ENCODE measurements at regions not wholly inside any gene's neighbourhood (a gene's known extent, or its start where the extent isn't known, plus 50 kb on each side); places are given as distances from the start of the nearest gene placed in this dataset.

DNA sequence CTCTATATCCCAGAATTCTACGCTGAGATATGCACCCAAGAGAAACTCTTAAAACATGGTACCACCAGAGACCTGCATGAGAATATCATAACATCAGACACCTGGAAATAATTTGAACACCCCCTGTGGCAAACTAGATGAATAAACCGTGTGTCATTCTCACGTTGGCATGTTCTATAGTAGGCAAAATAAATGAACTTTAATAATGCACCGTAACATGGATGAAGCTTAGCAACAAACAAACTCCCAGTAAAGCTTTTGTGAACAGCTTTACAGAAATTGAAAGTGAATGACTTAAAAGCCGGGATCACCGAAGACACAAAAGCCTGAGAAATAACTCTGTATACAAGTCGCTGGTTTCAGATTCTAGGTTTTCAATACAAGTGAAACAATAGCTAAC, 1166.8 kb upstream of the CITED2 start:
- ATAC-seq (ENCODE audit: low FRiP score) (no peak), DNase-seq (ENCODE audit: low spot score) (no peak)
- TF ChIP-seq CTCF (IDR thresholded peaks at IDR 0.05), result no peak

GRCh38 chr6:140540743-140541142, 1166.3 kb upstream of the CITED2 start:
- no peak for DNase-seq (ENCODE audit: low spot score)
- no peak for ATAC-seq (ENCODE audit: low FRiP score)
- no peak for TF ChIP-seq CTCF (IDR thresholded peaks at IDR 0.05)

DNA sequence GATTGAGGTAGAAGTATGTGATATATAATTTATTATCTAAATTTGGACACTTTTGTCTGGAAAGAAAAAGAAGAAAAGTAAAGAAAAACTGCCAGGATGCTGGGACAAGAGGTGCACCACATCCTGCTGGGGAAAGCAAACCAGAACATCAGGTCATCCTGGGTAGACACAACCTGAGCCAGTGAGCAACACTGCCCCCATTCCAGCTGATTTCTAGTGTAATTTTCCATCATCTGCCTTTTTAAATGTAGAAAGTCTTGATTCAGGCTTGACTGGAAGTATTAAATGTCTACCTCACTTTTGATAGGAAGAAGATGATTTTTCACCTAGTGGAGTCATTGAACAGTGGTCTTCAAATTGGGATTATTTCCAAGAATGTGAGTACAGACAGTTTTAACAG, 1164.5 kb upstream of the CITED2 start:
- DNase-seq (ENCODE audit: low spot score) (no peak), ATAC-seq (ENCODE audit: low FRiP score) (no peak)
- TF ChIP-seq CTCF (IDR thresholded peaks at IDR 0.05), result no peak

DNA sequence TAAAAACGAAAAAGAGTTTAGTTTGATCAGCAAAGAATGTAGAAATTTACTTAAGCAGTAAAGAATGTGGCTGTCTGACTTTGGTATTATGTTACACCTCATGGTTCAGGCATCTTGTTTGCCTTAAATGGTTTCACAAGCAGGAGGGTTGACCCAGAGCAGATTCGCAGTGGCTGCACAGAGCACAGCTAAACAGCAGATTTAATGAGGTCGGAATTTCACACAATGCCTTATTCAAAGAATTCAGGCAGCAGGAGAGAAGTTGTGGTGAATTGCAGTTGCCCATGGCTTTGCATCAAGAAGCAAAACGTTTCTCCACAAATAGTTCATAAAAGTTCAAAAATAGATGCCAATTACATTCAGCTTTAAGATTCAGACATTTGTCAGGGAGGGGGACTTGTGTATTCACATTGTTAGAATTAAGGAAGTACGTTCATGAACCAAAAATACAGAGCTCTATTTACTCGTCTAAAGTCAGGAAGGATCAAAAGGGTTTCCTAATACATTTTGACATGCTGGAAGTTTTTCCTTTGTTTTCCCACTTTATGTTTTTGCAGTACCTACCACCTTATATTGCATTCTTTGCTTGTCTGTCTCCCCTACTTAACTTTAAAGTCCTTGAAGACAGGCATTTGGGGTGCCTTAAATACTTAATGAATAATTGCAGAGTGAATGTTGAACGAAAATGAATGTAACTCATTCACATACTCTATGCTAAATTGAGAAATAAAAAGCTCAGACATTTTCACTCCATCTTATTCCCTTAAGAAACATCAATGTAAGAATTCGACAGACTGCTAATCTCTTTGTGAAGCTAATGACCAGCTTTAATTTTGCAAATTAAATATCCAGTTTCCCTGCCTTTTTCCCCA, 1163.6 kb upstream of the CITED2 start:
- TF ChIP-seq CTCF (IDR thresholded peaks at IDR 0.05), result no peak
- ATAC-seq (ENCODE audit: low FRiP score), result peak; percentile 92
- no peak for DNase-seq (ENCODE audit: low spot score)

- TF ChIP-seq CTCF (IDR thresholded peaks at IDR 0.05), result no peak
- no peak for ATAC-seq (ENCODE audit: low FRiP score)
- DNase-seq (ENCODE audit: low spot score), result no peak
Measured at GRCh38 chr6:140537211-140537610, 1162.8 kb upstream of the CITED2 start.

DNA sequence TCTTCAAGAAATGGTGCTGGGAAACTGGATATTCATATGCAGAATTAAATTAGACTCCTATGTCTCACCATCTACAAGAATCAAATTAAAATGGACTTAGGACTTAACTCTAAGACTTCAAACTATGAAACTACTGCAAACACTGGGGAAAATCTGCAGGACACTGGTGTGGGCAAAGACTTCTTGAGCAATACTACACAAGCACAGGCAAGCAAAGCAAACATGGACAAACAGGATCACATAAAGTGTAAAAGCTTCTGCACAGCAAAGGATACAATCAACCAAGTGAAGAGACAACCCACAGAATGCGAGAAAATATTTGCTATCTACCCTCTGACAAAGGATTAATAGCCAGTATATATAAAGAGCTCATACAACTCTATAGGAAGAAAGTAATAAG, 1161.1 kb upstream of the CITED2 start:
- ATAC-seq (ENCODE audit: low FRiP score), result no peak
- DNase-seq (ENCODE audit: low spot score), result no peak
- no peak for TF ChIP-seq CTCF (IDR thresholded peaks at IDR 0.05)

DNA sequence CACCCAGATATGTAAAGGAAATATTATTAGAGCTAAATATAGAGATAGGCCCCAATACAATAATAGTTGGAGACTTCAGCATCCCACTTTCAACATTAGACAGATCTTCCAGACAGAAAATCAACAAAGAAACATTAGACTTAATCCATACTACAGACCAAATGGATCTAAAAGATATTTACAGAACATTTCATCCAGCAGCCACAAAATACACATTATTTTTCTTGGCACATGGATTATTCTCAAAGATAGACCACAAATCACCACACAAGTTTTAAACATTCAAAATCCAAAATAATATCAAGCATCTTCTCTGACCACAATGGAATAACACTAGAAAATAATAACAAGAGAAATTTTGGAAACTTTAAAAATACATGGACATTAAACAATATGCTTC, 1159.1 kb upstream of the CITED2 start:
- ATAC-seq (ENCODE audit: low FRiP score), result no peak
- no peak for TF ChIP-seq CTCF (IDR thresholded peaks at IDR 0.05)
- DNase-seq (ENCODE audit: low spot score), result no peak
